GM19438 (cell line): ENCODE measurements at regions not wholly inside any gene's neighbourhood (a gene's known extent, or its start where the extent isn't known, plus 50 kb on each side); places are given as distances from the start of the nearest gene placed in this dataset.

Experiments used
- ATAC-seq: cut with Tn5 transposase; IDR thresholded peaks from one replicate; pipeline ENCODE4 v1.9.1; 2021; ENCODE audit warnings: low read depth; ENCODE audit not compliant: unreplicated experiment

- ATAC-seq: no peak
Measured at GRCh38 chr17:77493238-77493820, 352.6 kb downstream of the SEC14L1 start.

DNA sequence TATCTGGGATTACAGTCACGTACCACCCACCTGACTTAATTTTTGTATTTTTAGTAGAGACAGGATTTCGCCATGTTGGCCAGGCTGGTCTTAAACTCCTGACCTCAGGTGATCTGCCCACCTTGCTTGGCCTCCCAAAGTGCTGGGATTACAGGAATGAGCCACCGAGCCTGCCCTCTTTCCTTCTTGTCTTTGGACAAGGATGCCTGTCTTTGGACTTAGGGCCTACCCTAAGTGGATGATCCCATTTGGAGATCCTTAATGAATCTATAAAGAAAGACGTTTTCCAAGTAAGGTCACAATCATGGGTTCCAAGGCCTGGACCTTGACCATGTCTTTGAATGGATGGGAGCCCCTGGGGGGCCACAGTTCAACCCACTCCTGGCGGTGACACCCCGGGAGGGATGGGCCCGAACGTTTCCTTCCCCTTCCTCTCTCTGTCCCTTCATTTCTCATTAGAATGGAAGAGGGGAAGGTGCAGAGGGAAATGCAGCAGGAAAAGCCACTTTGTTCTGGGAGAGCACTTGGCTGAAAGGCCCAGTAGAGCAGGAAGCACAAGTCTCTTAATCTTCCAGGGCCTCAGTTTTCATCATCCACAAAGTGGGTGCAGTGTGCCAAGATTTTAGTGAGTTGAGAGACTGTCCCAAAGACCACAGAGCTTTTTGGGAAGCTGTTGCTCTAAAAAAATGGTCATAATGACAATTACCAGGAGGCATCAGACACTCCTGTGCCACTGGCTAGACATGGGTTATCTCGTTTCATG, 353.3 kb downstream of the SEC14L1 start:
- ATAC-seq: no peak

DNA sequence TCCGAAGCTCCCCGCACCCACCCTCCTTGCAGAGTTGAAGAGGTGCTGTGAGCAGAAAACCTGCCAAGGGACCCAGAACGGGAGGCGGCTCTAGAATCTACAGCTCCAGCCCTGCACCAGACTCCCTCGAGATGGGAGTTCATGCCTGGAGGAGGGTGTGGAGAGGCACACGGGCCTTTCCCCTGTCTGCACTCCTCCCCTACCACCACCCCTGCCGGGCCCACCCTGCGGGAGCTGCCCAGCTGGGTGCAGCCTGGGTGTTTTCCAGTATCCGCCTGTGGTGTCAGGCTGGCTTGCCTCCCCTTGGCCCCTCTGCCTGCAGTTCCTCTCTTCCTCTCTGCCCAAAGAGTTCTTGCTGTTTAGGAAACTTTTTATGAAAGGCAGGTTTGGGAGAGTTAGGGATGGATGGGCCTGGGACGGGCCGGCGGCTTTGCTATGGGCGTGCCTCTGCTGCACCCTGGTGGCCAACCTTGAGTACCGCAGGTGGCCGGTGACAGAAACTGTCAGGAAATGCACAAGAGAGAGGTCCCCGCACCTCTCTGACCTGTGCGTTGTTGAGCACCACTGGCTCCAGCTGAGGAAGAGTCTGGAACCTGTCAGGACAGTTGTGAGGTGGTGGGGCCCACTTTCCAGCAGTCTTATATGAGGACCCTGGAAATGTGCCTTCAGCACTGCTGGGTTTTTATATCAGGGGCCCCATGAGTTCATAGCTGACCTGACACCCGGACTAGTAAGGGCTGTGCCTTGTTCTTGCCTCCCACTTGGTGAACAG, 354.1 kb downstream of the SEC14L1 start:
- ATAC-seq: no peak

GRCh38 chr17:77495575-77495974, 354.8 kb downstream of the SEC14L1 start:
- ATAC-seq: no peak

DNA sequence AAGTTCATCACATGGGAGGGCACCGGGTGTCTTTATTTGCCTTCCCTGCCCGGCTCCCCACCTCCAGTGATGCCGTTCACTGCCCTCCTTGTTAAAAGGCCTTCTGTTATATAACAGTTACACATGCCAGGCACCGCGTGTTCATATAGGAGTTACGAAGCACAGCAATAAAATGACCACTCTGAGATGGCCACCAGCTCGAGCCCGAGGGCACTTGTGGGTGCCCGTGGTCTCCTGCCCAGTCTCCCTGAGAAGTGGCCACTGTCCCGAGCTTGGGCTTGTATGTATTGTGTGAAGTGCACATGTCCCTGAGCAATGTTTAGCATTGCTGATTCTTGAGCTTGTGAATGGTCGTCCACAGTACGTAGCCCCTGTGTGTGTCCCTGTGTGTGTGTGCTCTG, 355.6 kb downstream of the SEC14L1 start:
- ATAC-seq: no peak

- no peak for ATAC-seq
Measured at GRCh38 chr17:77496831-77497577, 356.2 kb downstream of the SEC14L1 start.

- ATAC-seq: no peak
Measured at GRCh38 chr17:77497578-77497934, 356.8 kb downstream of the SEC14L1 start.

DNA sequence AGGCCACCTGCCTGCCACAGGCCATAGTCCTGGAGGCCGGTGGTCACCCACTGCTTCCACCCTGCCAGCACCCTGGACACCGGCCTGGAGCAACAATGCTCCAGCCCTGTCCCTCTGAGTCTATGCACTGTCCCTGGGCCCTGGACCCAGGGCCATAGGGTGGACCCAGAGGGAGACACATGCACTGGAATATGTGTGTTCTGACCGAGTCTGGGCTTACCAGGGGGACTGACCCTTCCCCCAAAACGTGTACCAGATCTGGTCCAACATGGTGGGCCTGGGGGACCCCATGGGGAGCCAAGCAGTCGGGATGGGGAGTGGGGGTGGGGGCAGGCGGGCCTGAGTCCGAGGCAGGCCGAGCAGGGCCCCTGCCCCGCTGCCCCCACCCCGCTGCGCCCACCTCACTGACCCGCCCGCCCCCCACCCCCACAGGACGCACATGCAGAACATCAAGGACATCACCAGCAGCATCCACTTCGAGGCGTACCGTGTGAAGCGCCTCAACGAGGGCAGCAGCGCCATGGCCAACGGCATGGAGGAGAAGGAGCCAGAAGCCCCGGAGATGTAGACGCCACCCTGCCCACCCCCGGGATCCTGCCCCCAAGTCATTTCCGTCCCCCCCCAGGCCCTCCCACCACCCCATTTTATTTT, 357.4 kb downstream of the SEC14L1 start:
- ATAC-seq: no peak

DNA sequence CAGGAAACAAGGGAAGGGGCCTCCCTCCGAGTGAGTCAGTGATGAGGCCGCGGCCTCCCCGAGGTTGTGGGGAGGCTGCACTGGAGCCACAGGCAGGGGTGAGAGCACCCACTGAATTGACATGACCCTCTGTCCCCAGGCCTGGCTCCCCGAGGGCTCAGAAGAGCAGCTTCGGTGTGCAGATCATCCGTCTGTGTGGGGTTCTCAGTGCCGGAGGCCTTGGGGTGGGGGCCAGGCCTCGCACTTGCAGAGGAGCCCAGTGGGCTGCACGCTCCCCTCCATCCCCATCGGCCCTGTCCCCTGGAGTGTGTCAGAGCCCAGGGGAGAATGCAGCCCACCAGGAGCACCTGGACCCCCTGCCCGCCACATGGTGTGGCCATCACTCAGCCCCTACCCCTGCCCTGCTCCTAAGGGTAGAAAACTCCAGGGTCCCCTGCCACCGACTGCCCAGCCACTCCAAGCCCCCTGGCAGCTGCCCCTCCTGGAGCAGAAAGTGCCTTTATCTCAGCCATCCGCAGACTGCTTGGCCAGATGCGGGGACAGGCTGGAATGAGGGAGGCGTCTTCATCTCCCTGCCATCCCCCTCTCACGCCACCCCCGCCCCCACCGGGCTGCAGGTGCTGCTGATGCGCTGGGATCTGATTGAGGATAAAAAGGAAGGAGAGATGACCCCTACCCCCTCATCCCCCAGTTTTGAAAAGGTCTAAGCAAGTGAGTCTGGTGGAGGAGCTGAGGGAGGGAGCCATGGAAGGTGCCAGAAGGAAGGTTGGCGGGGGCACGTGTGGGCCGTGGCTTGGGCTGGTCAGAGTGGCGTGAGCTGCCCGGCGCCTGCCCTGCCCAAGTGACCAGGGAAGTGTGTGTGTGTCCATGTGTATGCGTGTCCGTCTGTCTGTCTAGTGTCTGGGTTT, 358.3 kb downstream of the SEC14L1 start:
- ATAC-seq: no peak

DNA sequence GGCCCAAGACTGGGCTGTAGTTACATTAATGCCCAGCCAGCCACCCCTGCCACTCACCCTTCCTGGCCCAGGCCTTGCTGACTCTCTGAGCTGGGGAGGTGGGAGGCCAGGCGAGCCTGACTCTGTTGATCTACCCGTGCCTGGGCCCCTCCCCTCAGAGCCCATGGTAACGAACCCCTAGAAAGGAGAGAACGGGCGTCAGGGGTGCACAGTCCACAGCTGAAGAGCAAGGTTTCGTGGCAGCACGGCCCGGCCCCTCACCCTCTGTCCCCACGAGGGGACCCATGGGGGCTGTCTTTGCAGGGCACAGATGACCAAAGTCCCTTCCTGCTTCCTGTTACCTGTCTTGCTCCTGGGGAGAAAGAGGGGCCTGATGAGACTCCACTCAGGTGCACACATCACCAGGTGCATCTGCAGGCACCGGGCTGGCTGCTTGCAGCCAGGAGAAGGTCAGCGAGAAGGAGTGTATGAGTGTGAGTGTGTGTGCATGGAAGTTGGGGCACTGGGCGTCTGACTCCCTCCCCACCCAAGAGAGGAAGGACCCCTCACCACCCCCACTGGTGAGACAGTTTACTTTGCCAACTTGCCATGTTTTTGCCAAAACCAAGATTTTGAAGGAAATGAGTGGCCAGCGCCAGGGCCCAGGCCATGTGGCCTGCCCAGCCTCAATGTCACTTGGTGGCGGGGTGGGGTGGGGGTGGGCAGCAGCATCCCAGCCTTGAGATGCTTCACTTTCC, 359.1 kb downstream of the SEC14L1 start:
- ATAC-seq: no peak

DNA sequence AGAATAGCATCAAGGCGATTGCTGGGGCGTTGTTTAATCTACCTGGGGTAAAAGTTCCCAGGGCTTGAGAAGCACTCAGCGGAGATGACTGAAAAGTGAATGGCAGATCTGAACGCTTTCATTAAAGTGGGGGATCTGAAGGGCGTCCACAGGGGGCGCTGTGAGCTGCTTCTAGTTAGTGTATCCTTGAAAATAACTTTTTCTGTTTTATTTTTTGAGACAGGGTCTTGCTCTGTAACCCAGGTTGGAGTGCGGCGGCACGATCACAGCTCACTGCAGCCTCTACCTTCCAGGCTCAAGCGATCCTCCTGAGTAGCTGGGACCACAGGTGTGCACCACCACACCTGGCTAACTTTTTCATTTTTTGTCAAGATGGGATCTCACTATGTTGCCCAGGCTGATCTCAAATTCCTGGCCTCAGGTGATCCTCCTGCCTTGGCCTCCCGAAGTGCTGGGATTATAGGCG, 360.4 kb downstream of the SEC14L1 start:
- no peak for ATAC-seq

- no peak for ATAC-seq
Measured at GRCh38 chr17:77501751-77502625, 361.2 kb downstream of the SEC14L1 start.

DNA sequence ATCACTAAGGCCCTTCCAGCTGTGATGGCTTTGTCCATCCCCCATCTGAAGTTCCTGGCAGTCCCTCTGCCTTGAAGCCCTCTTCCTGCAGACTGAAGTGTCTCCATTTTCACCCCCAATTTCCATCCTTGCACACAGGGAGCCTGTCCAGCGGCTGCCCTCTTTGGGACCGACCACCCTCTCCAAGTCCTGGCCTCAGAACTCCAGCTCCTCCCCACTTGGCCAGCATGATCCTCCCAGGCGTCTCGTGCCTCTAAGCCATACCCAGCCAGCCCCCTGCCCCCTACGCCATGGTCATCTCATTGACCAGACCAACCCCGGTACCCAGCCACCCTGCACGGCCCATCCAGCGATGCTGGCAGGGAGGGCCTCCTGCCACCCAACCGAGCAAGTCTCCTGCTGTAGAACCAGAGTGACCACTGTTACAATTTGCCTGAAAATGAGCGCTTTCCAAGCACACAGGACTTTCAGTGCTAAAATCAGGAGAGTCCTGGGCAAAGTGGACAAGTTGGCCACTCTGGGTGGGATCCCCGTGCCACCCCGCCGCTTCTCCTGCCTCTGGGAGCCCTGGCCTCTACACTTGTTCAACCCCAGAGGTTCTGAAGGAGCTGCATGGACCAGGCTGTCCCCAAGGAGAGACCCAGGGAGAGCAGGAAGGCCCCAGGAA, 362.0 kb downstream of the SEC14L1 start:
- ATAC-seq: no peak

- ATAC-seq: no peak
Measured at GRCh38 chr17:77503293-77503655, 362.5 kb downstream of the SEC14L1 start.

DNA sequence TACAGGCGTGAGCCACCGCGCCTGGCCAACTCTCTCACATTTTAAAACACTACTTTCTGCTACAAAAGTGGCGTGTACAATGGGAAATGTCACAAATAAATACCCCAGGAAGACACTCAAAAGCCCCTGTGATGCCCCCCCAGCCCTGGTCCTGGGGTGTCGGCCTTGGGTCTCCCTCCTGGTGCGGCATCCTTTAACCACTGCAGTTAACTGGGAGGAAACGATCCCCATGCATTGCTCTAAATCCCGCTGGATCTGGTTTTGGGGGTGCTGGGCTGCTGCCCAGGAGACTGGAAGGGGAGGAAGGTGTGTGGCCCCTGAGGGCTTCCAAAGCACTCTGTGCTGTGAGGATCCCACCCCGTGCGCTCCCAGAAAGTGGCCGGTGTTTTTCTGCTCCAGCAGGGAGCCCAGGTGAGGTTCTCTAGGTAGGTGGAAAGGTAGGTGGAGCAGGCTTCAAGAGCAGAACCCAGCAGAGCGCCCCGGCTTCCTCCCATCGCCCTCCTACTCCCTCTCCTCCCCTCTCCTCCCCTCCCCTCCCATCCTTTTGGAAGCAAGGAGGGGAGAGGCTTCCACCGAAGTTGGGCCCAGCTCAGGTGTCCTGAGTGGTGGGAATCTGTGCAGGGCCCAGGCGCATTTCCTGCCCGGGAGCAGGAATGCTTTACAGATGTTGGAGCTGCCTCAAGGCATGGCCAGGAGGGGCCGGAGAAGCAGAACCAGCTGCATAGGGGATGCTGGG, 363.3 kb downstream of the SEC14L1 start:
- no peak for ATAC-seq

- no peak for ATAC-seq
Measured at GRCh38 chr17:77504652-77505155, 363.9 kb downstream of the SEC14L1 start.
